HG03064 (cell line): ENCODE measurements at regions not wholly inside any gene's neighbourhood (a gene's known extent, or its start where the extent isn't known, plus 50 kb on each side); places are given as distances from the start of the nearest gene placed in this dataset.
"Not testable (repeated sequence)": the region's sequence is repeated elsewhere in the genome, so short reads cannot be mapped to it uniquely, and the experiment has no call there.

ENCODE experiments used
- ATAC-seq: cut with Tn5 transposase; IDR thresholded peaks from one replicate; pipeline ENCODE4 v1.9.1; 2021; ENCODE audit warnings: low read depth; ENCODE audit not compliant: unreplicated experiment

GRCh38 chr11:38476808-38477575, 1879.0 kb upstream of the RAG2 start:
- no peak for ATAC-seq

- no peak for ATAC-seq
Observed at GRCh38 chr11:38461751-38462150, 1863.7 kb upstream of the RAG2 start.

- ATAC-seq, result no peak
Observed at GRCh38 chr11:38460896-38461295, 1862.9 kb upstream of the RAG2 start.

GRCh38 chr11:38460429-38460828, 1862.4 kb upstream of the RAG2 start:
- ATAC-seq, result no peak

- no peak for ATAC-seq
Observed at GRCh38 chr11:38456371-38456770, 1858.3 kb upstream of the RAG2 start.

- no peak for ATAC-seq
Observed at GRCh38 chr11:38448284-38448683, 1850.2 kb upstream of the RAG2 start.

- ATAC-seq, result no peak
Observed at GRCh38 chr11:38446336-38446735, 1848.3 kb upstream of the RAG2 start.

GRCh38 chr11:38438091-38438490, 1840.1 kb upstream of the RAG2 start:
- no peak for ATAC-seq

- no peak for ATAC-seq
Observed at GRCh38 chr11:38425578-38425977, 1827.5 kb upstream of the RAG2 start.

GRCh38 chr11:38423042-38423441, 1825.0 kb upstream of the RAG2 start:
- no peak for ATAC-seq

GRCh38 chr11:38416141-38416540, 1818.1 kb upstream of the RAG2 start:
- ATAC-seq, result no peak

GRCh38 chr11:38411149-38411548, 1813.1 kb upstream of the RAG2 start:
- ATAC-seq, result no peak

- ATAC-seq, result no peak
Observed at GRCh38 chr11:38402063-38402462, 1804.0 kb upstream of the RAG2 start.

GRCh38 chr11:38392176-38392575, 1794.1 kb upstream of the RAG2 start:
- ATAC-seq, result no peak

- no peak for ATAC-seq
Observed at GRCh38 chr11:38384568-38384967, 1786.5 kb upstream of the RAG2 start.

- ATAC-seq, result no peak
Observed at GRCh38 chr11:38365274-38365673, 1767.2 kb upstream of the RAG2 start.

GRCh38 chr11:38356255-38356654, 1758.2 kb upstream of the RAG2 start:
- no peak for ATAC-seq

GRCh38 chr11:38345286-38345685, 1747.2 kb upstream of the RAG2 start:
- ATAC-seq, result no peak

- ATAC-seq, result not testable (repeated sequence)
Observed at GRCh38 chr11:38341612-38342011, 1743.6 kb upstream of the RAG2 start.

- ATAC-seq, result no peak
Observed at GRCh38 chr11:38339835-38340440, 1741.9 kb upstream of the RAG2 start.

GRCh38 chr11:38338022-38338421, 1740.0 kb upstream of the RAG2 start:
- ATAC-seq, result not testable (repeated sequence)

GRCh38 chr11:38332046-38332445, 1734.0 kb upstream of the RAG2 start:
- ATAC-seq, result no peak
